ENCODE measurements at regions not wholly inside any gene's neighbourhood (a gene's known extent, or its start where the extent isn't known, plus 50 kb on each side); places are given as distances from the start of the nearest gene placed in this dataset.

DNA sequence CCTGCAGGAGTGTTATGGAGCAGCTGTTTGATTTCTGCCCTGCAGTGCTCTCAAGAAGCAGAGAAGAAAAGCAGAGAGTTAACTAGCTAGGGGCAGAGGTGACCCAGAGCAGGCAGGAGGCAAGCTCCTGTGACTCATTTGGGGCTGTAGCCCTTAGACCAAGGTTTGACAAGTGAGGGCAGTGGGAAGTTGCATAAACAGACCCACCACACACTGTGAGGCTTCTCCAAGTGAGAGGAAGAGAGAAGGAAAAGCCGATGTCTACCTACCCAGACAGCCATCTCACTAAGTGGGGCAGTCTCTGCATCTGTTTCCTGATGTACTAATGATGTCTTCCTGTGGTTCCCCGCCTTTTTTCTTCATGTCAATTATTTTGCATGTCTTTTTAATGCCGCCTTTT, 159.9 kb upstream of the NR5A2 start:
- TF ChIP-seq POLR2AphosphoS5 (IDR thresholded peaks at IDR 0.05; ENCODE audit: borderline replicate concordance, low read depth, low read length) (no peak), EZH2 (IDR thresholded peaks at IDR 0.05) (no peak)

Data from SK-N-MC (cell line).